SK-MEL-5 (cell line): ENCODE measurements at regions not wholly inside any gene's neighbourhood (a gene's known extent, or its start where the extent isn't known, plus 50 kb on each side); places are given as distances from the start of the nearest gene placed in this dataset.
"Not testable (repeated sequence)": the region's sequence is repeated elsewhere in the genome, so short reads cannot be mapped to it uniquely, and the experiment has no call there.

Source experiments
- DNase-seq: peaks from one replicate; pipeline ENCODE4 v3.0.0-alpha.2; 2016; ENCODE audit warnings: low read depth, low spot score
- in situ Hi-C: cut with HindIII; loops from 2 replicates; pipeline ENCODE4 v1.10.0; 2016; ENCODE audit warnings: low sequenced_read_pairs, high pct_unique_total_duplicates, low pct_unique_long_range_greater_than_20kb

DNA sequence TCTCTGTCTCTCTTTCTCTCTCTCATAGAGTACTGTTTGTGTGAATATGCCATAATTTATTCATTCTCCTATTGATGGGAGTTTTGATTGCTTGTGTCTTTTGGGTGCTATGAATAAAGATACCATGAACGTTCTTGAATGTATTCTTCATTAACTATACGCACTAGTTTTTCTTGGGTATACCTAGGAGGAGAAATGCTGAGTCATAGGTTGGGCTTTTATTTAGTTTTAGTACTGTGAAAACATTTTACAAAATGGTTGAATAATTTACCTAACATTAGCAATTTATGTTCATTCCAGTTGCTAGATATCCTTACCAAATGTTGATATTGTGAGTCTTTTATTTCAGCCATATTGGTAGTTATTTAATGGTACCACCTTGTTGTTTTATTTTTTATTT, 192.5 kb downstream of the NPR3 start:
- no peak for DNase-seq
- in situ Hi-C loops: no loop called here

- in situ Hi-C loops: no loop called here
These were observed 197.5 kb downstream of the NPR3 start for GRCh38 chr5:32908641-32909040.

GRCh38 chr5:32909207-32909606, 198.1 kb downstream of the NPR3 start:
- no peak for DNase-seq
- in situ Hi-C loops: no loop called here

More at GRCh38 chr5:32908641-32909040, 197.5 kb downstream of the NPR3 start:
- no peak for DNase-seq

- in situ Hi-C loops: no loop called here
- DNase-seq: peak; percentile 49
These were observed 205.5 kb downstream of the NPR3 start for GRCh38 chr5:32916648-32917047.

DNA sequence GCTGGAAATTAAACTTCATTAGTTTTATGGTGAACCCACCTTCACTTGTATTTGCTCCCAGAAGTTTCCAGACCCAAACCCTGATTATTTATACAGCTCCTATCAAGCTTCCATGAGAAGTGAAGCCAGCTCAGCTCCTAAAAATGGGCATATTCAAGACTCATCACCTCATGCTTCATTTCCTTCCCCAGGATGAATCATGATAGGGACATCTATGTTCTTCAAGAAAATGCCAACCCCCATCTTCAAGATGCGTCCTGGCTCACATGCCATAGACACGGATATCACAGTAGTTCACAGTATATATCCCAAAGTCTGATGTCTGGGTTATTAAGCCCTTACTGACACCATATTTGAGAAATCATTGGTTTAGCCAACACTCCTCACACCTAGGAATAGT, 217.6 kb downstream of the NPR3 start:
- DNase-seq: no peak
- in situ Hi-C loops: no loop called here

DNA sequence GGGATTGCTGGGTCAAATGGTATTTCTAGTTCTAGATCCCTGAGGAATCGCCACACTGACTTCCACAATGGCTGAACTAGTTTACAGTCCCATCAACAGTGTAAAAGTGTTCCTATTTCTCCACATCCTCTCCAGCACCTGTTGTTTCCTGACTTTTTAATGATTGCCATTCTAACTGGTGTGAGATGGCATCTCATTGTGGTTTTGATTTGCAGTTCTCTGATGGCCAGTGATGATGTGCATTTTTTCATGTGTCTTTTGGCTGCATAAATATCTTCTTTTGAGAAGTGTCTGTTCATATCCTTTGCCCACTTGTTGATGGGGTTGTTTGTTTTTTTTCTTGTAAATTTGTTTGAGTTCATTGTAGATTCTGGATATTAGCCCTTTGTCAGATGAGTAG, 220.3 kb downstream of the NPR3 start:
- DNase-seq, in situ Hi-C loops: not testable (repeated sequence)

DNA sequence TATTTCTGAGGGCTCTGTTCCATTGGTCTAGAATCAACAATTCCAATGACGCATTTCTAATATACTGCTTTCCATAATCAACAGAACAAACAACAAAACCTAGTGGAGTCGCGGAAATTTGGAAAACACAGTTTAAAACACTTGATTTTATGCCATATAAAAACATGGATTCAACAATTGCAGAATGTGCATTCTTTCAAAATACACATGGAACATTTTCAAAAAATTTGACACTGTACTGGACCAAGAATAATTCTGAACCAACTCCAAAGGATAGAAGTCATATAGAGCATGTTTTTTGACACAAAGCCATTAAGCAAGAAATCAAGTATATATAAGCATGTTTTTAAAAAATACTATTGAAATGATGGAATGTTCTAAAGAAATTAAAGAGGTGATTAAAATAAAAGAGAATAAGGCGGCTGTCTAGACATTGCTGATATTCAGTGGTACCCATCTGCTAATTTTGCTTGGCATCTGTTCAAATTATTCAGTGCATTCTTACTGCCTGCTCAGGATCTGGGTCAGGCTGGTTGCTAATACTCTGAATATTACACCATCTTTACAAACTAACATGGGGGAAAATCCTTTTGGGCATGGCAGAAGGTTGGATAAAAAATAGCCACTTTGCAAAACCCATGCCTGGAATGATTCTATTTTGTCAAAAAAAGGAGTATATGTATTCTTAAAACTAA, 221.3 kb downstream of the NPR3 start:
- DNase-seq: no peak
- in situ Hi-C loops: no loop called here

DNA sequence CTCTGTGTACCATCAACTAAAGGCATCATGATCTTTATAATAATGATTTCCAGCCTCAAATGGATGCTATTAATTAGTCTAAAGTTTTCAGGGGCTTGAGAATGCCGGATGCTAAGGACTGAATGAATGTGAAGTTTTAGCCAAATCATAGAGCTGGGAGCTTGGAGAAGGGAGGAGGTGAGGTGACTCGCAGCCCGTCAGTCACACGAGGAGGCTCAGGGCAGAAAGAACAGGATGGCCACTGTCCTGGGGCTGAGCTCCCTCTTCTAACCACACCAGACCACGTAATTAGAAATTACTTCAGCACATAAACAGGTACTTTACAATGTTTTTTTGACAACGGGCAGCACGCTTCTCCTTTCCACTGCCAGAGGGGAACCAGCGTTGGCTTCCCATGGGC, 222.6 kb downstream of the NPR3 start:
- in situ Hi-C loops: no loop called here

GRCh38 chr5:32934529-32934928, 223.4 kb downstream of the NPR3 start:
- in situ Hi-C loops: no loop called here

More for the DNA sequence above, 222.6 kb downstream of the NPR3 start:
- no peak for DNase-seq

DNA sequence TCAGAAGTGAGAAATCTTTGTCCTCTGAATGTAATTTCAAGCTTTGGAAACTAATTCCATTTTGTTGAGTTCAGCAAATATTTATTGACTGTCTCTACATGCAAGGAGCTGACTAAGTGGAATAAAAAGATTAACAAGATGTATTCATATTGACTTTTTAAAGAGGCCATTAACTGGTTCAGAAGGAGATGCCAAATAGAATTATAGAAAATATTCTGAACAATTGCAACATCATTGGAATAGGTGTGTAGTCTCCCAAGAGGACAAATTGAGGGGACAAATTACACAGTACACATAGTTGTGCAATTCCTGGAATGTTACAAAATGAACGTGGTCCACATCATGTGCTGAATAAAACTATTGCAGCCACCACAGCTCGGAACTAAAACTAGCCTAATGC, 224.2 kb downstream of the NPR3 start:
- in situ Hi-C loops: no loop called here
- no peak for DNase-seq

More at GRCh38 chr5:32934529-32934928, 223.4 kb downstream of the NPR3 start:
- DNase-seq: no peak

DNA sequence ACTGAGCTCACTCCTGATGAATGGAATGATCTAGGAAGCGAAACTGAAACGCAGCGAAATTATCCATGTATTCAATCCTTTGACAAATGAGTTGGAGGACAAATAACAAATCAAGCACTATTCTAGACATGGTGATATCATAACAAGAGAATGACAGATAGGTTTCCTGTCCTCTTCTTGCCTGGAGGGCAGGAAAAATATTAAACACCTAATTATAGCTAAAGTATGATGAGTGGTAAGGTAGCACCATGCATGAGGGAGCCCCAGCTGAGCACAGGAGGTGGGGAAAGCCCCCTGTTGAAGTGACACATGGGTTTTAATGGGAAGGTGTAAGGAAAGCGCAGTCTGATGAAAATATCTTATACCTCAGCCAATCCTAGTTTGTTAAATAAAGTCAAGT, 225.2 kb downstream of the NPR3 start:
- no peak for DNase-seq
- in situ Hi-C loops: no loop called here

GRCh38 chr5:32942225-32942989, 231.3 kb downstream of the NPR3 start:
- in situ Hi-C loops: no loop called here
- DNase-seq: peak; percentile 69

- no peak for DNase-seq
- in situ Hi-C loops: no loop called here
These were observed 238.3 kb downstream of the NPR3 start for GRCh38 chr5:32949286-32949970.

- no peak for DNase-seq
- in situ Hi-C loops: no loop called here
These were observed 239.9 kb downstream of the NPR3 start for GRCh38 chr5:32951003-32951402.

DNA sequence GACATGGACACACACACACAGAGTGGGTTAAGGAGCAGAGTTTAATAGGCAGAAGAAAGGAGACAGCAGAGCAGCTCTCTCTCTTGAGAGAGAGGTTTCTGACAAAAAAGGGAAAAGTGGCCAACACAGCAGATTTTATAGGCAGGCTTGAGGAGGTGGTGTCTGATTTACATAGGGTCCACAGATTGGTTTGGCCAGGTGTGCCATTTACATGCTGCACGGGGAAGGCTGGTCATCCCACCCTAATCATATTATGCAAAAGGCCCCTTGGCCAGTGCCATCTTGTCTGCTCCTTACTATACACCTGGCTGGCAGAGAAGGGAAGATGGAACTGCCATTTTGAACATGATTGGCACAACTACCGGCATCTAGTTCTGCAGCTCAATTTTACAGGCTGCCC, 240.8 kb downstream of the NPR3 start:
- in situ Hi-C loops: no loop called here

GRCh38 chr5:32952421-32952820, 241.3 kb downstream of the NPR3 start:
- in situ Hi-C loops, DNase-seq: not testable (repeated sequence)

More for the DNA sequence above, 240.8 kb downstream of the NPR3 start:
- DNase-seq: no peak

- in situ Hi-C loops: no loop called here
- peak; percentile 22 for DNase-seq
These were observed 242.6 kb downstream of the NPR3 start for GRCh38 chr5:32953694-32954093.

DNA sequence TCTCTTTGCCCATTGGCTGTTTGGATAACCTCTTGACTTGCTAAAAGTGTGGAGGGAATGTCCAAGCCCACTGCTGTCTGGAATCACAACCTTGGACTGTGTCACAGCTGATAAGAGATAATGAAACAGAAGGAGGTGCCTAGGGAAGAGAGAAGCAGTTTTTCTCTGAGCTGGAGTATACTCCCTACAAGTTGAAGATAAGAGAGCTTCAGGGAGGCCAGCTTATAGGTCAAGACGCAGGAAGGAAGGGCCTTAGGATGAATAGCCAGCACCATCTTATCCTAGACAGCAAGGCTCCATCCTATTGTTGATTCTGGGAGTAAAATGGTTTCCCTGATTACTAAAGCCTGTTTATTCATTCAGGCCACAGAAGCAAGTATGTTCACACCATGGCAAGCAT, 244.7 kb downstream of the NPR3 start:
- no peak for DNase-seq

More for the DNA sequence above, 244.7 kb downstream of the NPR3 start:
- in situ Hi-C loops: no loop called here
